Lower leg skin (tissue), 3 donors: ENCODE measurements at regions not wholly inside any gene's neighbourhood (a gene's known extent, or its start where the extent isn't known, plus 50 kb on each side); places are given as distances from the start of the nearest gene placed in this dataset.

Experiments used
- CTCF ChIP-seq, 3 donors: fragments of 450-650 bp; IDR thresholded peaks; one replicate each; pipeline ENCODE4 v1.5.1; 2016; ENCODE audit warnings: antibody characterized with exemption in 3 of 3, mild to moderate bottlenecking in 3 of 3, moderate library complexity in 2 of 3
- POLR2A ChIP-seq, 2 donors: fragments of 450-650 bp; IDR thresholded peaks; one replicate each; pipeline ENCODE4 v1.6.1; 2016 to 2017; ENCODE audit warnings: antibody characterized with exemption in 2 of 2, mild to moderate bottlenecking in 1 of 2, moderate library complexity in 1 of 2

GRCh38 chr6:126433927-126434326, 94.0 kb downstream of the CENPW start:
- TF ChIP-seq POLR2A (IDR thresholded peaks at IDR 0.05) (no peak), CTCF (IDR thresholded peaks at IDR 0.05) (no peak)
